HG03558 (cell line): ENCODE measurements at regions not wholly inside any gene's neighbourhood (a gene's known extent, or its start where the extent isn't known, plus 50 kb on each side); places are given as distances from the start of the nearest gene placed in this dataset.

Experiments used
- ATAC-seq: cut with Tn5 transposase; IDR thresholded peaks from one replicate; pipeline ENCODE4 v1.9.1; 2021; ENCODE audit warnings: moderate number of reproducible peaks; ENCODE audit not compliant: unreplicated experiment; ENCODE audit errors: extremely low read depth

DNA sequence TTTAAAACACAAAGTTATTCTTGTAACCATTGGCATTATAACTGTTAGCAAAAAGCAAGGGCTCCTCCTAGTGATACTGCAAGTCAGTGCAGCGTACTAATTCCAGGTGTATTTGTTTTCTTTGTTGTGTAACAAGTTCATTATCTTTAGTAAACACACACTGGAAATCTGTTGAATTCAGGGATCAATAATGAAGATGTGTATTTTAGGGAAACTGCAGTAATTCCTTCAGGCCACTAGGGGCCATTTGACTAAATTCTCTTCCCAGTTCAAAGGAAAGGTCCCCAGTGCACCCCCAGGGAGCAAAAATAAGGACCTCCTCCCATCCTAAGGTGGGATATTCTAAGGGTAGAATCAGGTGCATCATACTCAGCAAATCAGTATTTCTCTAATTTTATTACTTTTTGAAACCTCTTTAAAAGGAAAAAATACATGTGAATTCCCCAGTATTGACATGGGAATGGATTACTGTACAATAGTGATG, 158.6 kb upstream of the LYZL1 start:
- no peak for ATAC-seq

DNA sequence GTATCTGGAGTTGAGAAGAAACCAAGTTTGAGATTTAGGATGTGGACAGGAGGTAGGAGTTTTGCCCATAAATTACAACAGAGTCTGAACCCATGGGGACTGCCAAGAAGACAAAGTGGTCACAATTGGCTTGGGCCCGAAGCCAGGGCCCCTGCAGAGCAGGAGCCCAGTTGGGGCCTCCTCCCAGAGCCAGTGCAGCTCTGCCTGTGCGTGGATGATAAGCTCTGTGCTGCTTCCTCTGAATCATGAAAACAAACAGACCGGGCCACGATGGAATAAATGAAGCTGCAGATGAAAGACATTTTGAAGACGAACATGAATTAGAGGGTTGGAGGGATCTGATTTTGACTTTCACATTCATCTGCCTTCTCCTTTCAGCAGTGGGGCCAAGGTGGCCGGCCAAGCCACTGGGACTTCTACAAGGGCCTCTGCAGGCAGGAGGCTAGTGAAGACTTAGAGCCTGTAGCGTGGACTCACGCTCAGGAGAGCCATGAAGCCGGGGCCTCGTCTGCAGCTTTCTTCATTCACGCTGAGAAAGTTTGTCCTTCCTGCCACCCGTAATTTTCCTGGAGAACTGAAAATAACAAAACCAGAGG, 156.8 kb upstream of the LYZL1 start:
- no peak for ATAC-seq

DNA sequence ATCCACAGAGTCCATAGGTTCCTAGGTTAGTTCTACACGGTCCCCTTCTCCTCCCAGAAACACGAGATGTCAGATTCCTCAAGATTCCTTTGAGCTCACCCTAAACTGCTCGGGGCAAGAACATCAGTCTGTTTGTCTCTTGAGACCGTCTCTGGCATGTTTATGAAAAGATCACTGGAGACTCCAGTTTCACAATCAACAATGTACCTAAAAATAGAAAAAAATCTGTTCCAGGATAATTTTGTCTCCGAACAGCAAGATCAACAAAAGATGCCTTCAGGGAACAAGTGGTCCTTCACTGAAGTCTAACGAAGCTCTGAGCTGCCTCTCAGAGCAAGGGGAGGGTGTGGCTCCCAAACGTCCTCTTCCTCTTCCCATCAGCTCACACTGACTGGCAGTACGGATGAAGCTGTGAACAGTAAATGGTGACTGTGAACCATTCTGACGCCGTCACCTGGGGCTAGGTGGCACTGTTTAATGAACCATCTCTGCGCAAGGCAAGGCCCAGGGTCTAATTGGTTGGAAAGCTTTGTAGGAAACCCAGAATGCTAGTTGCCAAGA, 156.2 kb upstream of the LYZL1 start:
- no peak for ATAC-seq

DNA sequence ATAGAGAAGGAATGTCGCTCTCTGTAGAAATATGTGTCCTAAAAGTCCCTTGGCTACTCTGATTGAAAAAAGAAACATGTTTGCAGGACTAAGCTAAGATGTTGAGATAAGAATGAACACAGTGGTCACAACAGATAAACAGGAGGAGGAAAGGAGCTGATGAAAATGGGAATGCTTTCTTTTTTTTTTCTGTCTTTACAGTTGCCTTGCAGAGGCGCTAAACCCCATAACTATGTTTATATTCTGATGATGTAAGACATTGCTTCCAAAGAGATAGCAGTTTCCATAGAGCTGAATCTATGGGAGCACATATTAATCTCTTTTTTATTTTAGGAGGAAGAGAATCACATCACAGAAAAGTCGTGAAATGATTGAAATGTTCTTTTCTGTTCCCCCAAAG, 153.5 kb upstream of the LYZL1 start:
- no peak for ATAC-seq

DNA sequence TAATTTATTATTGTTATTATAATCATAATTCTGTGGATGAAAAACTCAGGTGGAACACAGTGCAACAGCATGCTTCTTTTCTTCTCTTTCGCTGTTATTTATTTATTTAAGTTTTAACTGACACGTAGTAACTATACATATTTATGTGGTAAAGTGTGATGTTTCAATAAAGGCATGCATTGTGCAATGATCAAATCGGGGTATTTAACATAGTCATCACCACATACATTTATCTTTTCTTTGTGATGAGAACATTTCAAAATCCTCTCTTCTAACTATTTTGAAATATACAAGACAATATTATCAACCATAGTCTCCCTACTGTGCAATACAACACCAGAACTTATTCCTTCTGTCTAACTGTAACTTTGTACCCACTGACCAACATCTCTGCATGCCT, 152.5 kb upstream of the LYZL1 start:
- ATAC-seq, result no peak

DNA sequence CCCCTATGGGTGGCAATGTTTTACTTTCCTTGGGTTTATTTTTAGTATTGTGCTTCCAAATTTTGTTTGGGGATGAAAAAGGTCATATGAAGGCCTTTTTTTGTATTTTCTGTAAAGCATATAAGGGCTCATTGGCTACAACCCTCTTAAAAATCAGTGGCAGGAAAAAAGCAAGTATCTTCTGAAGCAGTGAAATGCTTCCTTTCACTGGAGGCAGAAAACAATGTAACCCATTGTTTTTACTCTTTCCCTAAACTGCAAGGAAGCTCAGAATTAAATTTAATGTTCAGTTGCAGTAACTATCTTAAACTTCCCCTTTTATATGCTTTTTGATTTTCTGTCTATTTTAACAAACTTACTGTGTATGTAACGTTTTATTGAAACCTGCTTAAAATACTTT, 148.7 kb upstream of the LYZL1 start:
- no peak for ATAC-seq

DNA sequence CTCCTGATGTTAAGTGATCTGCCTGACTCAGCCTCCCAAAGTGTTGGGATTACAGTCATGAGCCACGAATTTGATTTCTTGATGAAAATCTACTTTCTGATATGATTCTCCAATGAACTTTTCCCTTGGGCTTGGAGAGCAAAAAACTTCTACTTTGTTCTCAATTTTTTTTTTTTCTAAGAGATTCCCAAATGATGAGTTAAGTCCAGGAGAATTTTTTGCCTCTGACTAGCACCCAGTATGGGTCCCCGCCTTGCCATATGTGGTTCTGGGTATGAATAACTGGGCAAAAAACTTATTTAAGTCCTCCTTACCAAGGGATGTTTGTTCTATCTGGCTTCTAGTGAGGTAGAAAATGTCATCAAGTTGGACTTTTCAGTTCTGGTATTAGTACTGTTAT, 147.9 kb upstream of the LYZL1 start:
- no peak for ATAC-seq

DNA sequence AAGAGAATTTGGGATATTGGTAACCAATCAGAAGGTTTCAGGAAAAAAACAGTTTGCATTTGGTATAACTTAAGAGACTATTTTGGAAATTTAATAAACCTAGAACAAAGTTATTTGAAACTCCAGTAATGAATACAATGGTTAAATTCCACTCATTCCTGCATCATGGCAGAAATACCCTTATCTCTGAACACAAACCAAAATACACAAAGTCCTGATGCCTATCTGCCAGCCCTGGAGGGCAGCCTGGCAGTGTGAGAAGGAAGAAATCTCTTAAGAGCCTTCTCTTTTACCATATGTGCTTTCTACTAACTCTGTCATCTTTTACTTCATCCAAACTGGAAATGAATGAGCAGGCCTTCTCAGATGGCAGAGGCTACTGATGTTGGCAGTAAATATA, 147.1 kb upstream of the LYZL1 start:
- ATAC-seq, result no peak

DNA sequence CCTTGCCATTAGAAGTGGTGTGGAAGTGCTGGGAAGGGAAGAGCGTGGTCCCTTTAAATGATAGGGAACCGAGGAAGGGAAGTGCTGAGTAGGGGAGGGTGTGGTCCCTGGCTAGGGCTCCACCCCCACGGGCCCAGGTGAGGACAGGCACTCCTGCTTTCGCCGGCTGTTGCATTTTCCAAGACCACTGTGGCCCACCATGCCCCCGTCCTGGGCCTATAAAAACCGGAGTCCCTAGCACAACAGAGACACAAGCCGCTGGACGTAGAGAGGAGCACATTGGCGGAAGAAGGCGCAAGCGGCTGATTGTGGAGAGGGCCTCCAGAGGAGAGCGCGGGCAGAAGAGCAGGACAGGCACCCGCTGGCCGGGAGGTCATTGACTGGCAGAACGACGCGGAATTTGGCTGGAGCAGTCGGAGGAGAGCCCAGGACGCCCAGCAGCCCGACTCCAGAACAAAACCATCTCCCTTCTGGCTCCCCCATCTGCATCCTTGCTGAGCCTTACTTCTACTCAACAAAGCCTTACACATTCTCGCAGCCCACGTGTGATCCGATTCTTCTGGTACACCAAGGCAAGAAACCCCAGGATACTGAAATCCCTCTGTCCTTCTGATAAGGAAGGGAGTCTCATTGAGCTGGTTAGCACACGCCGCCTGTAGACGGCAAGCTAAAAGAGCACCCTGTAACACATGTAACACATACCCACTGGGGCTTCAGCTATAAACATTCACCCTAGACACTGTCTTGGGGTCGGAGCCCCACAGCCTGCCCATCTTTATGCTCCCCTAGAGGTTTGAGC, 146.2 kb upstream of the LYZL1 start:
- no peak for ATAC-seq

DNA sequence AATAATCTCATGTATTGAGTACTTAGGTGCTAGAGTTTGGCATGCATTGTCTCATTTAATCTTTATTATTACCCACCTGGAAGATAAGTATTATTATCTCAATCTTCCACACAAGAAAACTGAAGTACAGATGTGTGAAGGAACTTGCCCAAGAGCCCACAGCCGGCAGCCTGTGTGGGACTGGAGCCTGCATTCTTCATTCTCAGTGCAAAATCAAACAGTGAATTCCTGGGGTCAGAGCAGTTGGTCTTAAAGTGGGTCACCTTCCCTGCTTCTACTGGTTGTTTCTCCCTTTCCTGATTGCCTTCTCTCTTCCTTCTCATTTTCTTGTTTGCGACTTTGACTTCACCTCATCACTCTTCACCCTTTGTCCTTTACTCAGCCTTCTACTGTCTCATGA, 144.7 kb upstream of the LYZL1 start:
- ATAC-seq, result no peak

DNA sequence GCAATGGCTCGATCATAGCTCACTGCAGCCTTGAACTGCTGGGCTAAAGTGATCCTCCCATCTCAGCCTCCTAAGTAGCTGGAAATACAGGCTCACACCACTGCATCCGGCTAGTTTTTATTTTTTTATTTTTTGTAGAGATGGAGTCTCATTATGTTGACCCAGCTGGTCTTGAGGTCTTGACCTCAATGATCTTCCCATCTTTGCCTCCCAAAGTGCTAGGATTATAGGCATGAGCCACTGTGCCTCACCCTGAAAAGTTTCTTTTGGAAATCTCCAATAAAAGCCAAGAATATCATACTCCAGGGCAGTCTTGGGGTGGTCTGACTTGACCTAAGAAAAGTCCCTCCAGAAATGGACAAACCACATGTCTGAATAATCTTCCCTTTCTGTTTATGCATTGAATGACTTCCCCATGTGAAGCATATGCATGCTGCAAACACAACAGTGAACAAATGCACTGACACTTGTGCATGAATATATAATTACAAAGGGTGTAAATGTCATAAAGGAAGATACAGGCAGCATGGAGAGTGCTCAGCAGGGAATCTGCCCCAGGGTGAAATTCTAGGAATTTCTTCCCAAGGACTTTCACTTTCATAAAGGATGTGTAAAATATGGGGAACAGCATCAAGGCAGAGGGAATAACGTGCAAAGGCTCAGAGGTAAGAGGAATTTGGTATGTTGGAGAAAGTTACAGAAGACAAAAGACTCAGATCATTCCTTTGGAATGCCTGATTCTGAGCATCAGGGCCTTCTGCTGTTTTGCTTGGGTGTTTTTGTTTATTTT, 142.4 kb upstream of the LYZL1 start:
- ATAC-seq, result no peak

DNA sequence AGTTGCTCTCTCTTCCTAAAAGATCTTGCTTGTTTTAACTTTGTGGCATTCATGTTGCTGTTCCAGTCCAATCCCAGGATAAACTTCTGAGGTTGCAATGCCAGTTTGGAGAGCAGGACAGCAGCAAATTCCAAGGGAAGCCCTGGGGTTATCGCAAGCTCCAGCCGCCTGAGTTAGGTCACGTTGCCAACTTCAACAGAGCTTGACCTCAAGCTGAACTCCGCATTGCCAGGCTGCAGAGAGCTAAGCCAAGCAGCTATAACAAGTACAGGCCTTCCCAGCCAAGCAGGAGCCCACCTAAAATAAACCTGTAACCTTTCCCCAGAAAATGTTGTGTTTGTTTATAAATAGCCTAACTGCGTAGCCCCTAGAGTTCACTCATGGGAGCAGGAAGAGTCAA, 138.9 kb upstream of the LYZL1 start:
- no peak for ATAC-seq

DNA sequence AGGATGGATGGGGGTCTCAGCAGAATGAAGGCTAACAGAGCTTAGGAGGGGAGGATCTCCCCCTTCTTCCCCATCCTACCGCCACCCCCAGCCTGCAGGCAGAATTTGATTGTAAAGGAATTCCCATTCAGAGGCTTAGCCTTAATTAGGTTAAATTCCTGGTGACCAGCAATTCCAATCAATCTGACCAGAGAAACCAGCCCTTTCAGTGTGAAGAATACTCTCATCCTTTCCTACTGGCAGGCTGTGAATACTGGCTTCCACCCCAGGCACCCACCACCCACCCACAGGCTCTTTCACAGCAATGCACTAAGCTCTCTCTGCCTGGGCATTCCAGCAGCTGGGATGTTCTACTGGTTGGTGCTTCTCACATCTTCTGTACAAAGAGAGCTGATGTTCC, 137.9 kb upstream of the LYZL1 start:
- ATAC-seq, result no peak

DNA sequence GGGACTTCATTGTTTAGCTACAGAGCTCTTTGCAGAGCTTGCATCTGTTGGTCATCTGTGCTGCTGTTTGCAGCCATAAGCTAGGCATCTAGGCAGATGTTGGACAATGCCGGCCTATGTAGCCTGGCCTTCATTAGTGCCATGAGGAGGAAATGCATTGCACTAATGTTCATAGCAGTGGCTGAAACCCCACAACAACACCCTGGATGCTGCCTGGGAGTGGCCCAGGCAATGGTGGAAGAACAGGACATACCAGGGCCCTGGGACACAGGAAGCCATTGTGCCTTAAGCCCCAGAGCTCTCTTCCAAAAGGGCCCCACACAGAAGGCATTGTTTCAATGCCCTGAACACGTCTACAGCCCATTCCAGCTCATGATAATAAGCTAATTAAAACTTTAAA, 131.5 kb upstream of the LYZL1 start:
- no peak for ATAC-seq

DNA sequence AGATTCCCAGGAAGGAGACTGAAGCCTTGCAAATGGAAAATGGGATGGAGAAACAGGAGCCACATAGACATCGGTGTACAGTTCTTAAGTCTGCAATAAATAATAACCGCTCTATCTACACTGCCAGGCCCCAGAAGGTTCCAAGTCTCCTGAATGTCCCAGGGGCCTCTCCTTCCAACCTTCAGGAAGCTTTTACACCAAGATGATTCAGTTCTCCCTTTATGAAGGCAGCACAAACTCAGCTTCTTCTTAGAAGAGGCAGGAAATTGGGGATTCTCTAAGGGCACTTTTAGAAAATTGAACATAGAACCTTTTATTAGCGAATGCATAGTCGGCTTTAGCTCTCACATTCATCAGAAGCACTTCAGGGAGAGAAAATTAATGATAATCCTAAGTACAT, 130.8 kb upstream of the LYZL1 start:
- no peak for ATAC-seq

DNA sequence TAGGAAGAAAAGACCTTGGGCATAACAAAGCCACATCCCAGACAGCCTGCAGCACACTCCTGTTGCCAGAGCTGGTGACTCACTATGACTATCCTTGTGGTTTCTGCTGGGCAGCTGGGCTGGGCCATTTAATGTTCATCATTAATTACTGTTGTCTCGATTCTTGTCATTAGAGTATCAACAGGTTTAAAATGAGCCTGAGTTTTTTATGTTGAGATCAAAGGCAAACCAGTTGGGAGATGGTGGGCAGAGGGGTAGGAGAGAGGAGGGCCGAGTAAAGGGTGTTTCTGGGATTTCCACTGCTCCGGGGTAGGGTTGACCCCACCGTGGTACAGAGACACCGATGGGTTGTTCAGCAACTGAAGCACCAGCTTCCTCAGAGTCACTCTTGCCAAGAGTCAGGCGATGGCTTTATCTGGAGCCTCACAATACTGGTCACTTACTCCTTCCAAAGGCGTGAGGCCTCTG, 128.7 kb upstream of the LYZL1 start:
- ATAC-seq, result no peak

DNA sequence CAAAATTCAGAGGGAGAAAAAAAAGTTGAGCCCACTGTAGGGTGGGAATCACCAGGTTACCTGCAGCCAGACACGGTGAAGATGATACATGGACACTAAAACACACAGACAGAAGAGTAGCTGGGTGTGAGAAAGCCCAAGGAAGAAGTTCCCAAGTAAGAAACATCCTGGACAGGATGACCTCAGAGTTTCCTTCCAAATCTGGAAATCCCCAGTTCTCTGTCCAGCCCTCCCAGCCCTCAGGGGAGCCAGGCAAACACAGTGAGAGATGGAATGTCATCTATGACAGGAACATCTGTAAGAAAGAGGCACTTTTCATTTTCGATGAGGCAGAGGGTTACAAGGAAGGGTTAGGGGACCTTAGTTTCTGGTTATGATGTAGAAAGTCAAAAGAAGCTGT, 125.1 kb upstream of the LYZL1 start:
- ATAC-seq, result no peak

DNA sequence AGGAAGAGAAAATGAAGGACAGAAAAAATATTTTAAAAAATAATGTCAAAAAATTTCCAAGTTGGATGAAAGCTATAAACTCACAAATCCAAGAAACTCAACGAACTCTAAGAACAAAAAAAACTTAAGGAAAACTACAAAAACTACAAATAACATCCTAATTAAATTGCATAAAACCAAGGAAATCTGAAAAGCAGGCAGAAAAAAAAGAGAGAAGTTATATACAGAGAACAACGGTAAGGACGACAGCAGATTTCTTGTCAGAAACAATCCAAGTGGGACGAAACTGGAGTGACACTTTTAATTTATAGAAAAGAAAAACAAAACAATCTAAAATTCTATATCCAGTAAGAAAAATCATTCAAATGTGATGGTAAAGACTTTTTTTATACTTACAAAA, 122.2 kb upstream of the LYZL1 start:
- ATAC-seq, result no peak

DNA sequence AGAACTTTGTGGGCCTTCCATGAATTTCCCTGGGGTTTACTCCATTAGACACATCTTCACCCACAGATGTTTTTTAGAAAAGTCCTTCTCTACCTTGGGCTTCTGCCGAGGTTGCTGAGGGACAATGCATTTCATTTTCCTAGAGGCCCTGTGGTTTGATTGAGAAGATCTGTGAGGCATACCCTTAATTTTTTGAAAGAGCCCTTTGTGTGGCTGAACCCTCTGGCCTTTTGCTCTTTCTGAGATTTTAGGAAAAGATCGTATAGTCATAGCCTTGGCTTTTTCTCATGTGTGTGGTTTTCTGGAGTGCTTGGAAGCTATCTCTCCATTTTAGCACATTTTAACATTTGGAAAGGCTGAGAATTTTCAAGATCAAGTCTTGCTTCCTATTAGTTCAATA, 119.8 kb upstream of the LYZL1 start:
- ATAC-seq, result no peak

DNA sequence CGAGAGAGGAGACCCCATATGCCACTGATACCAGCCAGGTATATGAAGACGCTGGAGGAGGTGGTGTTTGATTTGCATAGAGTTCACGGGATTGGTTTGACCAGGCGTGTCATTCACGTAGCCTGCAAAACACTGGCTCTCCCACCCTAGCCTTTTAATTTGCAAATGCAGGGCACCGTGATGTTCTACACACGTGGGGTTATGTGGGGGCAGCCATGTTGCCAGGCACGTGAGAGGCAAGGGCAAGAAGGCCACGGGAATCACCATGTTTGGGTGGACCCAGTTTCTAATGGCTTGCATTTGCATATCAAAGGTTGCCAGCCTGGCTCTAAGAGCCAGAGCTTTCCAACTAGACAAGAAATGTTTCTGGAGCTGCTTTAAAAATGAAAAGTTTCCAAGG, 117.2 kb upstream of the LYZL1 start:
- ATAC-seq, result no peak

DNA sequence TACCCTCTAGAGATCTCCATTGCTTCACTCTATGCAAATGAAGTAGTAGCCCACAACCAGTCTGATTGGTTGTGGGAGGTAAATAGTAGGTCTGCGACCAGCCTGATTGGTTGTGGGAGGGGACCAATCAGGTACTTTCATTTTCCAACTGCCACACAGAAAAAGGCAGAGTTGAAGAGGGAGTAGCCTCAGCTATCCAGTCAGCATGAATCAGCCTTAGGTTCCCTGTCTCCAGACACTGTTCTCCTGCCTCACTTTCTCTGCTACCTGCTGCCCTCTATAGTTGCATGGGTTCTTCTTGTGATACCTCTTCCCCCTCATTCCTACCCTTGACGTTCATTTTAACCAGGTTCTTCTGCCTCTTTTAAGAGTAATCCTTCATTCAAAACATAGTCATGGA, 114.5 kb upstream of the LYZL1 start:
- ATAC-seq, result no peak
